GM12872 (cell line): ENCODE measurements at regions not wholly inside any gene's neighbourhood (a gene's known extent, or its start where the extent isn't known, plus 50 kb on each side); places are given as distances from the start of the nearest gene placed in this dataset.

Experiments
- TF ChIP-seq, protein P1 (sequence below): IDR thresholded peaks from 3 replicates; pipeline ENCODE4 v1.5.1; 2011; ENCODE audit warnings: low read depth, mild to moderate bottlenecking, low read length, moderate library complexity; ENCODE audit not compliant: insufficient read depth

DNA sequence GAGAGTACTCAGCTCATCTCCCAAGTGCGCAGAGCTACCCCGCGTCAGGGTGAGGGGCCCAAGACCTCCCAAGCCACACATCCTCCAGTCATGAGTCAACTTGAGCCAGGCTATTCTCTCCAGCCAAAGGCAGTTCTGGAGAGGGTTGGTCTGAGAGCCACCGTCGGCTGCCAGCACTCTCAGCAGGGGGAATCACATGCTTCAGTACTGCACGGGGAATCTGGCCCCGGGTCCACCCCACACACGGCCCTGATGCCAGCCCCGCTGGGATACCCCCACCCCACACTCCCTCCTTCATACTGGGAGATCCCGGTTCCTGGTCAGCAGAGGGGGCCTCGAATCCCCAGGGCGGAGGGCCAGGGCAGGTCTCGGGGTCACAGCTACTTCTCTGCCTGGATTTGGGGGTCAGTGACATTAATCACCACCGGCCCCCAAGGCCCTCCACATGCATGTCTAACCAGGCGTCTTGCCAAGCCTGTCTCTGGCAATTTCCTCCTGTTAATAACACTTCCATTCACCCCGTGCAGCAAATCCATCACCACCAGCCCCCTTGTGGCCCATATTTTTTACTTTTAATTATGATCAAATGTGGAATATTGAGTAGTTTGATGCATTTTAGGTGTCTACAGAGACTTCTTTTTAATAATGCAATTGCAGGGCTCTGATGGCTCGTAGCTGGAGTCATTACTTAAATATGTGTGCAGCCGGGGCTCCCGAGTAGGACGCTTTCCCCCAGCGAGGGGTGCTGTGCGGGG is 102.9 kb upstream of the PPP1R26 start:
- TF ChIP-seq, protein P1, sequence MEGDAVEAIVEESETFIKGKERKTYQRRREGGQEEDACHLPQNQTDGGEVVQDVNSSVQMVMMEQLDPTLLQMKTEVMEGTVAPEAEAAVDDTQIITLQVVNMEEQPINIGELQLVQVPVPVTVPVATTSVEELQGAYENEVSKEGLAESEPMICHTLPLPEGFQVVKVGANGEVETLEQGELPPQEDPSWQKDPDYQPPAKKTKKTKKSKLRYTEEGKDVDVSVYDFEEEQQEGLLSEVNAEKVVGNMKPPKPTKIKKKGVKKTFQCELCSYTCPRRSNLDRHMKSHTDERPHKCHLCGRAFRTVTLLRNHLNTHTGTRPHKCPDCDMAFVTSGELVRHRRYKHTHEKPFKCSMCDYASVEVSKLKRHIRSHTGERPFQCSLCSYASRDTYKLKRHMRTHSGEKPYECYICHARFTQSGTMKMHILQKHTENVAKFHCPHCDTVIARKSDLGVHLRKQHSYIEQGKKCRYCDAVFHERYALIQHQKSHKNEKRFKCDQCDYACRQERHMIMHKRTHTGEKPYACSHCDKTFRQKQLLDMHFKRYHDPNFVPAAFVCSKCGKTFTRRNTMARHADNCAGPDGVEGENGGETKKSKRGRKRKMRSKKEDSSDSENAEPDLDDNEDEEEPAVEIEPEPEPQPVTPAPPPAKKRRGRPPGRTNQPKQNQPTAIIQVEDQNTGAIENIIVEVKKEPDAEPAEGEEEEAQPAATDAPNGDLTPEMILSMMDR, result no peak

DNA sequence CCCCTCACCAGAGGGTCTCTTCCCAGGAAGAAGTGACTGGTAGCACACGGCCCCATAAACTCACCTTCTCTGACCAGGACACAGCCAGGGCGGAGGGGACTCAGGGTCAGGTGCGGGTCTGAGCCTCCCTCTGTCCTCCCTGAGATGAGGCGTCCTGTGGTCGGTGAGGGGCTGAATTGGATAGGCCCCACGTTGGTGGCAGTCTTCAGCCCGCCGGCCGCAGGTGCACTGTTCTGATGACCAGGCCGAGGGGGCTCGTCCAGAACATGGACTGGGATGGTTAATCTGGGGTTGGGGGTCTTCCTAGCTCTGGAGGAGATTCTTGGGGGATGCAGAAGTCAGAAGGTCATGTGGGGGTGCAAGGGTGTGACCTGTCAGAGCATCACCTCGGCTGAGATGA is 102.2 kb upstream of the PPP1R26 start:
- TF ChIP-seq, protein P1, result no peak

DNA sequence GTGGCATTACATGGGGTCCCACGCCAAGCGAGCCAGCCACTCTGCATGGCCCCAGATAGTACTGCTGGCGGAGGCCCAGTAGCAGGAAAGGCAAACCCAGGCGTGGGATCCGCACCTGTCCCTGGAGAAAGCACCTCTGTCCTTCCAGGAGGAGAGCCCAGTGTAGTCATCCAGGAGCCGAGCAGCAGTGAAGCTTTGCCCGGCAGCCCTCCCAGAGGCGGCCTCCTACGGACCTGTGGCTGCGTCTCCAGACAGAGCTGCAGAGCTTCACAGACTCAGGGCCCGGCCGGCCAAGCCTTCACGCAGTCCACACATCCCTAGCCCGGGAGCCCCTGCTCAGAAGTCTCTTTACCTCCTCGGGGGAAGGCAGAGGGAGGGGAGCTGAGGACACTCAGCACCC is 100.8 kb upstream of the PPP1R26 start:
- TF ChIP-seq, protein P1, result no peak

DNA sequence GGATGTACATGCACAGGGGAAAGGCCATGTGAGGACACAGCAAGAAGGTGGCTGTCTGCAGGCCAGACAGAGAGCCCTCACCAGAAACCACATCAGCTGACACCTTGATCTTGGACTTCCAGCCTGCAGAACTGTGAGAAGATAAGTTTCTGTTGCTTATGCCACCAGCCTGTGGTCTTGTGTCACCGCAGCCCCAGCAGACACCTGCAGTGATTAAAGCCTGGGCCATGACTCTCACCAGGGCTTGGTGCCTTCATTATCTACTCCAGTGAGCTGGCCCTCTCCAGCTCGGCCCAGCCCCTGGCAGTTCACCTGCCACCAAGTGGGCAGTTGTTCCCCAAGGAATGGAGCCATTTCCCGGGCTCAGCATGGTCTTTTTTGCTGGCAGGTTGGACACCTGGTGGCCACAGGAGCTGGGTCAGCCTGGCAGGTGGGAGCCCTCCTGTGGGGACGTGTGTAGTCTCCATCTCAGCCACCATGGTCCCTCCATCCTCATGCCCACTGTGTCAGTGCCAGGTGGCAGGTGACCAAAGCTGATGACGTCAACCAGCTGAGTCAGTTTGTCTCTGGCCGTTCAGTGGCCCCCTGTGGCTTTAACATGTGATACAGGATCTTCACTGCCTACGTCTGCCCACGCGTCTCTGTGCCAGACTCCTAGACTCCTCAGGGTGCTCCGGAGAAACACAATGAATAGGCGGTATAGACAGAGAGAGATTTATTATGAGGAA is 99.9 kb upstream of the PPP1R26 start:
- TF ChIP-seq, protein P1, result no peak

DNA sequence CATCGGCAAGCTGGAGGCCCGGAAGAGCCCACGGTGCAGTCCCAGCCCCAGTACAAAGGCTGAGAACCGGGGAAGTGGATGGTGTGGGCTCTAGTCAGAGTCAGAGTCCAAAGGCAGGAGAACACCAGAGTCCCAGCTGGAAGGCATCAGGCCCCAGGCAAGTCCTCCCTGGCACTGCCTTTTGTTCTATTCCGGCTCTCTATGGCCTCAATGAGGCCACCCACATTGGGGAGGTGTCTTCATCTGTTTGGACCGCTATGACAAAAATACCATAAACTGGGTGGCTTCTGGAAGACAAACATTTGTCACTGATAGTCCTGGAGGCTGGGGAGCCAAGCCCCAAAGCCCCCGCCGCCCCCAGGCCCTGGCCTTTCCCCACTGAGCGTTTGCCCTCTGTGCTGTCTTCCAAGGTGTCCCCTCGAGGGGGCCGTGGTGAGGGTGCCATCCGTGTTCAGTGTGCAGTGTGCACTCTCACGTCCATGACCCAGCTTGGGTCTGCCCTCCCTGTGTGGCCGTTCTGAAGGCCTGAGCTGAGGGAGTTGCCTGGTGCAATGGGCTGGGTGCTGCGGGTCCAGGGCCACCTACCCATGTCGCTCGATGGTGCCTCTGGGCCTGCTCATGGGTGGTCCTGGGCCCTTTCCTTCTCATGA is 99.1 kb upstream of the PPP1R26 start:
- TF ChIP-seq, protein P1, result no peak

DNA sequence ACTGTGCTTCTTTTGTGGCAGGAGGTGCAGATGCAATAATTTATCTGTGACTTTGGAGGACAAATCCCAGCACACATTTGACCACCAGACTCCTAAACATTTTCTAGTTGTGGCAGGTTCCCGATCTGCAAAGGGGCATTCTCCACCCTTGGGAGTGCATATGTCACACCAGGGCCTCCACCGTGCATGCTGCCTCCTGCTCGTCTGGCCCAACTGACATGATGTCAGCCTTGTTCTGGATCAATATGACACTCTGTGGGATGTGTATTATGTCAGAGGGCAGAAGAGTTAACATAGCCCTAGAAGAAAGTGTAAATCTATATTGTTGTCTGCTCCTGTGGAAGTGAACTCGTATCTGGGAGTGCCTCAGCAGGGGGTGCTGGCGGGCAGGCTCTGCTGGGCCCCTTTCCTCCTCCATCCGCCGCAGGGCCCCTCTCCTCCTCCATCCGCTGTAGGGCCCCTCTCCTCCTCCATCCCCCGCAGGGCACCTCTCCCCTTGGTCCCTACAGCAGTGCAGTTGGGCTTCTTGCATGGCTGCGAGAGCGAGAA is 97.7 kb upstream of the PPP1R26 start:
- TF ChIP-seq, protein P1, result no peak

DNA sequence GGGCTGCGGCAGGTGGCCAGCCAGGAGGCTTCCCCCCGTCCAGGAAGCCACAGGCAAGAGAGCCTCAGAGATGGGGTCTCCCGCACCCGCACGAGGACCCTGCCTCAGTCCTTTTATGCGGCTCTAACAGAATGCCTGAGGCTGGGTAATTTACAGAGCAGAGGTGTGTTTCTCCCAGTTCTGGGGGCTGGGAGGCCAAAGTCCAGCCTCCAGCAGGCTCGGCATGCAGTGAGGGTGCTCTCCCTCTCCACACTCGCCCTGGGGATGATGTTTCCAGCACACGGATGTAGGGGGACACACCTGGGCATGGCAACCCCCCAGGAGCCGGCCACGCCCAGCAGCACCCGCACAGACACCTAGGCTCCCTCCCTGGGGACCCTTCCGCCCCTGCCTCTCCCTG is 95.4 kb upstream of the PPP1R26 start:
- TF ChIP-seq, protein P1, result no peak
